ENCODE measurements at regions not wholly inside any gene's neighbourhood (a gene's known extent, or its start where the extent isn't known, plus 50 kb on each side); places are given as distances from the start of the nearest gene placed in this dataset.

- Mint-ChIP-seq H3K36me3 (ENCODE audit: low read depth) (no peaks in the 10 kb centered on the region), H3K27ac (no peak overlapping the region), H3K9me3 (no peaks in the 10 kb centered on the region), H3K27me3 (no peaks in the 10 kb centered on the region), H3K4me1 (no peaks in the 10 kb centered on the region), H3K4me3 (no peak overlapping the region)
- ATAC-seq (no peak), DNase-seq (no peak)
Observed at GRCh38 chr12:74292351-74293194, 245.1 kb upstream of the ATXN7L3B start.

GRCh38 chr12:74293689-74294131 lies 243.9 kb upstream of the ATXN7L3B start:
- H3K27me3 Mint-ChIP-seq = no peaks in the 10 kb centered on the region
- no peak overlapping the region for H3K27ac Mint-ChIP-seq
- DNase-seq = no peak
- no peak overlapping the region for H3K4me3 Mint-ChIP-seq
- ATAC-seq = no peak
- H3K36me3 Mint-ChIP-seq (ENCODE audit: low read depth) = no peaks in the 10 kb centered on the region
- H3K4me1 Mint-ChIP-seq = no peaks in the 10 kb centered on the region
- H3K9me3 Mint-ChIP-seq = no peaks in the 10 kb centered on the region

GRCh38 chr12:74317078-74317601 lies 220.5 kb upstream of the ATXN7L3B start:
- Mint-ChIP-seq H3K4me3 (no peak overlapping the region), H3K27me3 (no peaks in the 10 kb centered on the region), H3K36me3 (ENCODE audit: low read depth) (no peaks in the 10 kb centered on the region), H3K9me3 (no peaks in the 10 kb centered on the region), H3K4me1 (no peaks in the 10 kb centered on the region), H3K27ac (no peak overlapping the region)
- DNase-seq (no peak), ATAC-seq (no peak)

GRCh38 chr12:74317741-74318140 lies 219.9 kb upstream of the ATXN7L3B start:
- Mint-ChIP-seq H3K4me1 (no peaks in the 10 kb centered on the region), H3K4me3 (no peak overlapping the region), H3K9me3 (no peaks in the 10 kb centered on the region), H3K27ac (no peak overlapping the region), H3K27me3 (no peaks in the 10 kb centered on the region), H3K36me3 (ENCODE audit: low read depth) (no peaks in the 10 kb centered on the region)
- DNase-seq = no peak
- no peak for ATAC-seq

GRCh38 chr12:74319886-74320285 lies 217.7 kb upstream of the ATXN7L3B start:
- ATAC-seq (no peak), DNase-seq (no peak)
- H3K36me3 Mint-ChIP-seq (ENCODE audit: low read depth) = no peaks in the 10 kb centered on the region
- H3K27me3 Mint-ChIP-seq = no peaks in the 10 kb centered on the region
- no peak overlapping the region for H3K4me3 Mint-ChIP-seq
- no peaks in the 10 kb centered on the region for H3K9me3 Mint-ChIP-seq
- no peaks in the 10 kb centered on the region for H3K4me1 Mint-ChIP-seq
- H3K27ac Mint-ChIP-seq = no peak overlapping the region

GRCh38 chr12:74321381-74321780 lies 216.3 kb upstream of the ATXN7L3B start:
- no peaks in the 10 kb centered on the region for H3K4me1 Mint-ChIP-seq
- no peaks in the 10 kb centered on the region for H3K36me3 Mint-ChIP-seq (ENCODE audit: low read depth)
- H3K27ac Mint-ChIP-seq = no peak overlapping the region
- ATAC-seq = no peak
- H3K9me3 Mint-ChIP-seq = no peaks in the 10 kb centered on the region
- H3K27me3 Mint-ChIP-seq = no peaks in the 10 kb centered on the region
- no peak for DNase-seq
- no peak overlapping the region for H3K4me3 Mint-ChIP-seq

GRCh38 chr12:74322792-74323191 lies 214.8 kb upstream of the ATXN7L3B start:
- no peak for ATAC-seq
- Mint-ChIP-seq H3K27ac (no peak overlapping the region), H3K4me3 (no peak overlapping the region), H3K36me3 (ENCODE audit: low read depth) (no peaks in the 10 kb centered on the region), H3K4me1 (no peaks in the 10 kb centered on the region), H3K27me3 (no peaks in the 10 kb centered on the region), H3K9me3 (no peaks in the 10 kb centered on the region)
- no peak for DNase-seq

GRCh38 chr12:74328623-74329022 lies 209.0 kb upstream of the ATXN7L3B start:
- ATAC-seq = no peak
- no peaks in the 10 kb centered on the region for H3K4me1 Mint-ChIP-seq

GRCh38 chr12:74334780-74335179 lies 202.9 kb upstream of the ATXN7L3B start:
- DNase-seq = no peak
- no peak for ATAC-seq
- no peaks in the 10 kb centered on the region for H3K36me3 Mint-ChIP-seq (ENCODE audit: low read depth)
- H3K4me1 Mint-ChIP-seq = no peaks in the 10 kb centered on the region
- no peaks in the 10 kb centered on the region for H3K9me3 Mint-ChIP-seq
- no peak overlapping the region for H3K27ac Mint-ChIP-seq
- H3K4me3 Mint-ChIP-seq = no peak overlapping the region
- no peaks in the 10 kb centered on the region for H3K27me3 Mint-ChIP-seq

More at GRCh38 chr12:74328623-74329022, 209.0 kb upstream of the ATXN7L3B start:
- Mint-ChIP-seq H3K27ac (no peak overlapping the region), H3K4me3 (no peak overlapping the region), H3K9me3 (no peaks in the 10 kb centered on the region), H3K27me3 (no peaks in the 10 kb centered on the region), H3K36me3 (ENCODE audit: low read depth) (no peaks in the 10 kb centered on the region)
- DNase-seq = no peak

GRCh38 chr12:74337951-74338350 lies 199.7 kb upstream of the ATXN7L3B start:
- Mint-ChIP-seq H3K27me3 (no peaks in the 10 kb centered on the region), H3K36me3 (ENCODE audit: low read depth) (no peaks in the 10 kb centered on the region), H3K27ac (no peak overlapping the region), H3K4me3 (no peak overlapping the region), H3K4me1 (no peaks in the 10 kb centered on the region), H3K9me3 (no peaks in the 10 kb centered on the region)
- ATAC-seq (no peak), DNase-seq (no peak)

GRCh38 chr12:74339211-74339610 lies 198.4 kb upstream of the ATXN7L3B start:
- Mint-ChIP-seq H3K4me3 (no peak overlapping the region), H3K9me3 (no peaks in the 10 kb centered on the region), H3K27me3 (no peaks in the 10 kb centered on the region), H3K27ac (no peak overlapping the region), H3K36me3 (ENCODE audit: low read depth) (no peaks in the 10 kb centered on the region), H3K4me1 (no peaks in the 10 kb centered on the region)
- ATAC-seq = no peak
- DNase-seq = no peak

- DNase-seq (no peak), ATAC-seq (no peak)
- no peak overlapping the region for H3K27ac Mint-ChIP-seq
- no peaks in the 10 kb centered on the region for H3K36me3 Mint-ChIP-seq (ENCODE audit: low read depth)
- no peaks in the 10 kb centered on the region for H3K4me1 Mint-ChIP-seq
- H3K4me3 Mint-ChIP-seq = no peak overlapping the region
- no peaks in the 10 kb centered on the region for H3K27me3 Mint-ChIP-seq
- H3K9me3 Mint-ChIP-seq = peaks cover 3% of the 10 kb centered on the region
Observed at GRCh38 chr12:74349925-74350324, 187.7 kb upstream of the ATXN7L3B start.

GRCh38 chr12:74365178-74365964 lies 172.3 kb upstream of the ATXN7L3B start:
- H3K27ac Mint-ChIP-seq = no peak overlapping the region
- no peaks in the 10 kb centered on the region for H3K27me3 Mint-ChIP-seq
- H3K4me3 Mint-ChIP-seq = no peak overlapping the region
- no peaks in the 10 kb centered on the region for H3K9me3 Mint-ChIP-seq
- H3K4me1 Mint-ChIP-seq = no peaks in the 10 kb centered on the region
- no peak for ATAC-seq
- H3K36me3 Mint-ChIP-seq (ENCODE audit: low read depth) = no peaks in the 10 kb centered on the region
- peak; percentile 7 for DNase-seq

- DNase-seq (no peak), ATAC-seq (no peak)
- Mint-ChIP-seq H3K9me3 (no peaks in the 10 kb centered on the region), H3K27me3 (no peaks in the 10 kb centered on the region), H3K4me3 (no peak overlapping the region), H3K27ac (no peak overlapping the region), H3K4me1 (no peaks in the 10 kb centered on the region), H3K36me3 (ENCODE audit: low read depth) (no peaks in the 10 kb centered on the region)
Observed at GRCh38 chr12:74370608-74371216, 166.9 kb upstream of the ATXN7L3B start.

Measured in activated naive CD8-positive, alpha-beta T cell treated with anti-CD3 and anti-CD28 coated beads, Interleukin-2, amount 50 U/mL, for 24 hours (primary cell).